H9 (cell line): ENCODE measurements at regions not wholly inside any gene's neighbourhood (a gene's known extent, or its start where the extent isn't known, plus 50 kb on each side); places are given as distances from the start of the nearest gene placed in this dataset.

ENCODE experiments used
- DNase-seq: peaks from one replicate; pipeline ENCODE4 v3.0.0-alpha.2; 2017
- H2AFZ ChIP-seq: one replicate; pipeline ENCODE4 v1.6.1; 2013; ENCODE audit warnings: mild to moderate bottlenecking, low read length, control low read depth, moderate library complexity
- H2AK5ac ChIP-seq: 2 replicates; pipeline ENCODE4 v1.6.1; 2013; ENCODE audit warnings: low read length, control low read depth, mixed read lengths; ENCODE audit not compliant: insufficient read length
- H2BK120ac ChIP-seq: one replicate; pipeline ENCODE4 v1.6.1; 2013; ENCODE audit warnings: low read depth, mild to moderate bottlenecking, low read length, control low read depth, inconsistent platforms; ENCODE audit not compliant: poor library complexity, severe bottlenecking
- H2BK12ac ChIP-seq: 2 replicates; pipeline ENCODE4 v1.6.1; 2013; ENCODE audit warnings: low read length, control low read depth, mixed read lengths, low read depth; ENCODE audit not compliant: insufficient read length
- H2BK15ac ChIP-seq: 2 replicates; pipeline ENCODE4 v1.6.1; 2013; ENCODE audit warnings: low read depth, low read length, control low read depth
- H2BK20ac ChIP-seq: one replicate; pipeline ENCODE4 v1.6.1; 2013; ENCODE audit warnings: low read depth, mild to moderate bottlenecking, low read length, control low read depth, inconsistent platforms; ENCODE audit not compliant: poor library complexity, severe bottlenecking
- H2BK5ac ChIP-seq: 2 replicates; pipeline ENCODE4 v1.6.1; 2013; ENCODE audit warnings: low read length, control low read depth, mixed read lengths; ENCODE audit not compliant: insufficient read length
- H3K14ac ChIP-seq: 2 replicates; pipeline ENCODE4 v1.6.1; 2013; ENCODE audit warnings: low read length, control low read depth; ENCODE audit not compliant: insufficient read depth
- H3K18ac ChIP-seq: 2 replicates; pipeline ENCODE4 v1.6.1; 2013; ENCODE audit warnings: low read depth, mild to moderate bottlenecking, mixed read lengths, low read length, control low read depth; ENCODE audit not compliant: insufficient read length
- H3K23ac ChIP-seq: 2 replicates; pipeline ENCODE4 v1.6.1; 2013; ENCODE audit warnings: low read length, control low read depth, mixed read lengths, low read depth; ENCODE audit not compliant: insufficient read length
- H3K23me2 ChIP-seq: 2 replicates; pipeline ENCODE4 v1.6.1; 2013; ENCODE audit warnings: low read depth, mild to moderate bottlenecking, mixed read lengths, low read length, control low read depth; ENCODE audit not compliant: insufficient read length, poor library complexity, severe bottlenecking
- H3K27ac ChIP-seq: 2 replicates; pipeline ENCODE4 v1.5.1; 2013; ENCODE audit warnings: low read length, control low read depth, mixed read lengths, low read depth; ENCODE audit not compliant: insufficient read length
- H3K27me3 ChIP-seq: 2 replicates; pipeline ENCODE4 v1.6.1; 2013; ENCODE audit warnings: low read length, control low read depth, inconsistent platforms; ENCODE audit not compliant: insufficient read depth
- H3K4ac ChIP-seq: 2 replicates; pipeline ENCODE4 v1.6.1; 2013; ENCODE audit warnings: low read depth, mild to moderate bottlenecking, control low read depth, inconsistent platforms, low read length, moderate library complexity
- H3K4me1 ChIP-seq: 2 replicates; pipeline ENCODE4 v1.6.1; 2013; ENCODE audit warnings: low read length, control low read depth, inconsistent platforms; ENCODE audit not compliant: insufficient read depth
- H3K4me2 ChIP-seq: 2 replicates; pipeline ENCODE4 v1.6.1; 2013; ENCODE audit warnings: low read length, control low read depth, mixed read lengths; ENCODE audit not compliant: insufficient read length, insufficient read depth
- H3K56ac ChIP-seq: 2 replicates; pipeline ENCODE4 v1.6.1; 2013; ENCODE audit warnings: low read depth, mild to moderate bottlenecking, mixed read lengths, low read length, control low read depth; ENCODE audit not compliant: insufficient read length
- H3K79me1 ChIP-seq: 2 replicates; pipeline ENCODE4 v1.6.1; 2013; ENCODE audit warnings: low read depth, mild to moderate bottlenecking, moderate library complexity, low read length, control low read depth, inconsistent platforms; ENCODE audit not compliant: insufficient read depth, poor library complexity, severe bottlenecking
- H3K79me2 ChIP-seq: 2 replicates; pipeline ENCODE4 v1.6.1; 2013; ENCODE audit warnings: low read length, control low read depth, inconsistent platforms; ENCODE audit not compliant: insufficient read depth
- H3K9ac ChIP-seq: 2 replicates; pipeline ENCODE4 v1.6.1; 2013; ENCODE audit warnings: low read length, control low read depth, mixed read lengths; ENCODE audit not compliant: insufficient read length; ENCODE audit errors: extremely low read depth
- H3K9me3 ChIP-seq: one replicate; pipeline ENCODE4 v1.6.1; 2013; ENCODE audit warnings: low read depth, low read length, inconsistent platforms; ENCODE audit not compliant: control insufficient read depth
- H3T11ph ChIP-seq: one replicate; pipeline ENCODE4 v1.6.1; 2013; ENCODE audit warnings: mild to moderate bottlenecking, low read length, control low read depth, inconsistent platforms
- H4K20me1 ChIP-seq: one replicate; pipeline ENCODE4 v1.6.1; 2013; ENCODE audit not compliant: control insufficient read depth, insufficient read length, insufficient read depth
- H4K5ac ChIP-seq: 2 replicates; pipeline ENCODE4 v1.6.1; 2013; ENCODE audit warnings: low read depth, mild to moderate bottlenecking, mixed read lengths, low read length, control low read depth; ENCODE audit not compliant: insufficient read length
- H4K8ac ChIP-seq: replicated peaks from 2 replicates; pipeline ENCODE4 v1.6.1; 2013; ENCODE audit warnings: low read length, control low read depth, mixed read lengths, low read depth; ENCODE audit not compliant: insufficient read length
- H4K91ac ChIP-seq: 2 replicates; pipeline ENCODE4 v1.6.1; 2013; ENCODE audit warnings: low read depth, mild to moderate bottlenecking, moderate library complexity, mixed read lengths, low read length, control low read depth; ENCODE audit not compliant: insufficient read length
- H3K27ac Mint-ChIP-seq, 3 experiments: 2 replicates in 2 of 3; 3 replicates in 1 of 3; pipeline ENCODE4 v1.8.0; 2020 to 2021; ENCODE audit warnings: mixed read lengths in 3 of 3, mild to moderate bottlenecking in 1 of 3, moderate library complexity in 1 of 3
- H3K27me3 Mint-ChIP-seq: 2 replicates; pipeline ENCODE4 v1.8.0; 2021; ENCODE audit warnings: low read depth, mild to moderate bottlenecking, moderate library complexity, mixed read lengths
- H3K36me3 Mint-ChIP-seq, 3 experiments: 2 replicates in 2 of 3; 3 replicates in 1 of 3; pipeline ENCODE4 v1.8.0; 2020 to 2021; ENCODE audit warnings: low read depth in 3 of 3, mixed read lengths in 3 of 3; ENCODE audit not compliant: insufficient read depth in 1 of 3
- H3K4me1 Mint-ChIP-seq, 2 experiments: 2 replicates each; pipeline ENCODE4 v1.8.0; 2020; ENCODE audit warnings: mixed read lengths in 2 of 2
- H3K4me3 Mint-ChIP-seq, 2 experiments: 2 replicates in 1 of 2; 3 replicates in 1 of 2; pipeline ENCODE4 v1.8.0; 2020 to 2021; ENCODE audit warnings: mild to moderate bottlenecking in 2 of 2, mixed read lengths in 2 of 2, moderate library complexity in 1 of 2
- H3K9me3 Mint-ChIP-seq, 2 experiments: 2 replicates in 1 of 2; 3 replicates in 1 of 2; pipeline ENCODE4 v1.8.0; 2020; ENCODE audit warnings: mild to moderate bottlenecking in 2 of 2, mixed read lengths in 2 of 2, moderate library complexity in 1 of 2
- CTCF ChIP-seq: fragments of 200-600 bp; sonication (generic); conservative IDR thresholded peaks from 3 replicates; pipeline ENCODE4 v1.8.0; 2021; ENCODE audit warnings: antibody characterized with exemption, mild to moderate bottlenecking
- whole genome bisulfite sequencing: extraction: QIAGEN DNeasy Blood & Tissue Kit; methylation state at CpG from one replicate; pipeline ENCODE4 v1.1.7; 2013; ENCODE audit warnings: missing lambda C conversion rate, low lambda C conversion rate, mixed read lengths; ENCODE audit not compliant: insufficient read length; ENCODE audit errors: extremely low coverage; 5-methylcytosine and 5-hydroxymethylcytosine counted together

- Histone ChIP-seq H3T11ph (no peak overlapping the region), H3K23me2 (no peaks in the 10 kb centered on the region), H3K9ac (no peak overlapping the region), H3K14ac (no peak overlapping the region), H3K27me3 (no peaks in the 10 kb centered on the region), H2AK5ac (no peak overlapping the region), H3K79me1 (no peaks in the 10 kb centered on the region), H3K23ac (no peak overlapping the region), H3K4me2 (no peak overlapping the region), H2BK12ac (no peak overlapping the region), H4K5ac (no peak overlapping the region), H2BK120ac (no peak overlapping the region), H4K91ac (no peak overlapping the region), H2BK20ac (no peak overlapping the region), H2AFZ (no peak overlapping the region), H2BK15ac (no peak overlapping the region), H3K4me1 (no peaks in the 10 kb centered on the region), H3K27ac (no peak overlapping the region), H3K79me2 (no peaks in the 10 kb centered on the region), H3K18ac (no peak overlapping the region), H3K9me3 (no peaks in the 10 kb centered on the region), H4K8ac (no peak overlapping the region), H3K4ac (no peak overlapping the region), H2BK5ac (no peak overlapping the region), H3K56ac (no peak overlapping the region), H4K20me1 (no peaks in the 10 kb centered on the region)
- H3K9me3 Mint-ChIP-seq: no peaks in the 10 kb centered on the region
- no CpG with 5 or more reads among the region's 4 CpGs for WGBS
- no peak overlapping the region for H3K4me3 Mint-ChIP-seq
- no peak for TF ChIP-seq CTCF
- H3K27me3 Mint-ChIP-seq: no peaks in the 10 kb centered on the region; the same call in 1 of the 2 replicates
- DNase-seq: no peak
- H3K27ac Mint-ChIP-seq: no peak overlapping the region
- no peaks in the 10 kb centered on the region for H3K36me3 Mint-ChIP-seq
- H3K4me1 Mint-ChIP-seq: no peaks in the 10 kb centered on the region
Observed at GRCh38 chr11:30697032-30697431, 110.9 kb upstream of the MPPED2 start.
